ENCODE measurements at regions not wholly inside any gene's neighbourhood (a gene's known extent, or its start where the extent isn't known, plus 50 kb on each side); places are given as distances from the start of the nearest gene placed in this dataset.

GRCh38 chr4:155120536-155120935, 87.9 kb upstream of the NPY2R start:
- no peak for TF ChIP-seq CTCF (IDR thresholded peaks at IDR 0.05)
- TF ChIP-seq POLR2A (IDR thresholded peaks at IDR 0.05): no peak
- TF ChIP-seq EP300 (IDR thresholded peaks at IDR 0.05): no peak

Data from ovary (tissue), 3 donors.